GM19463 (cell line): ENCODE measurements at regions not wholly inside any gene's neighbourhood (a gene's known extent, or its start where the extent isn't known, plus 50 kb on each side); places are given as distances from the start of the nearest gene placed in this dataset.

Source experiments
- ATAC-seq: cut with Tn5 transposase; IDR thresholded peaks from one replicate; pipeline ENCODE4 v1.9.1; 2021; ENCODE audit warnings: mild to moderate bottlenecking, moderate library complexity; ENCODE audit not compliant: unreplicated experiment

DNA sequence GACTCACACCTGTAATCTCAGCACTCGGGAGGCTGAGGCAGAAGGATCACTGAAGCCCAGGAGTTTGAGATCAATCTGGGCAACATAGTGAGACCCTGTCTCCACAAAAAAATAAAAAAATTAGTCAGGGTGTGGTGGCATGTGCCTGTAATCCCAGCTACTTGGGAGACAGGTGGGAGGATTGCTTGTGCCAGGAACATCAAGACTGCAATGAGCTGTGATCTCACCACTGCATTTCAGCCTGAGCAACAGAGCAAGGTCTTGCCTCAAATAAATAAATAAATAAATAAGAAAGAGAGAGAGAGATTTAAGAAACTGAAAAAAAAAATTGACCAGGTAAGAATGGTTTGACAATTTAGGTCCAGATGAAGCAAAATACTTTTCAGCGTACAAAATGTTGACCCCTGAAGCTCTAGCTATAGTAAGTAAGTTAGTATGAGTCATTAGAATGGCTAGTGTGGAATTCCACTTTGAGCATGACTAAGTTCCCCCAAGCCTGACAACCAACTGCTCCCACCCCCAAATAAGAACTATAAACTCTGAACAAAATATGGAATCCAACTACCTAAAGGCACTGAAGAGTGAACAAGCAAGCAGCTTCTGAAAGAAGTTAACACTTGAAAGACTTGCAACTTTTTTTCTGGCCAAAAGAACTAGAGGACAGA, 217.8 kb upstream of the TLE4 start:
- ATAC-seq: no peak

DNA sequence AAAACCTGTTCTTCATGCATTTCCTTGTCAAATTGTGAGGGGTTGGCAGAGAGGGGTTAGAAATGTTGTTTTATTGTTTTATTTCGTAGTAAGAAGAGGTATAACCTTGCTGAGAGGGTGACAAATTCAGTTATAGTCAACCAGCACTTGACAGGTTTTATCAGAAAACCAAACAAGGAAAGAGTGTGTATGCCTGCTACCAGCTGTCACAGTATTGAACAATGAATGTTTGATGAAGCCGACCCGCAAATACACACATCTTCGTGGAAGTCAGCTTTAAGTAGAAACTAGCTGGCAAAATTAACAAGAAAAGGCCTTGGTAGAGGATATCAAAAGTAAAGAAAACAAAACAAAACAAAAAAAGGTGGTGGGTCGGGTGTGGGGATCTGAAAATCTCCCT, 214.6 kb upstream of the TLE4 start:
- no peak for ATAC-seq

DNA sequence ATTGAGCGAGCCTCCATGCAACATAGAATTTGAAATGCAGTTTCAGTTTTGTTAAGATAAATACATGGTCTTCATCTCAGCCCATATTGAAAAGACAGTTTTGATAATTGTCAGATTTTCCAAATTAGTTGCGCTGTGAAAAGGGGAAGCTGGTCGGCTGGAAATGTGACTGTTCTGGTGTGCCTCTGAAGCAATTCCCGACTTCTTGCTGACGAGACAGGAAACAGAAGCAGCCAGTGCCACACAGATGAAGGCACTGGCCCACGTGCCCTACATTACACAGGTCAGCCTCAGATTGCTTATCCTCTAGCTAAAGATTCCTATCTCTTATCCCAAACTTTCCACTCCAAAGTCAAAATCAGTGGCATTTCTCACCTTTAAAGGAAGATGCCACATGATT, 214.1 kb upstream of the TLE4 start:
- ATAC-seq: no peak

DNA sequence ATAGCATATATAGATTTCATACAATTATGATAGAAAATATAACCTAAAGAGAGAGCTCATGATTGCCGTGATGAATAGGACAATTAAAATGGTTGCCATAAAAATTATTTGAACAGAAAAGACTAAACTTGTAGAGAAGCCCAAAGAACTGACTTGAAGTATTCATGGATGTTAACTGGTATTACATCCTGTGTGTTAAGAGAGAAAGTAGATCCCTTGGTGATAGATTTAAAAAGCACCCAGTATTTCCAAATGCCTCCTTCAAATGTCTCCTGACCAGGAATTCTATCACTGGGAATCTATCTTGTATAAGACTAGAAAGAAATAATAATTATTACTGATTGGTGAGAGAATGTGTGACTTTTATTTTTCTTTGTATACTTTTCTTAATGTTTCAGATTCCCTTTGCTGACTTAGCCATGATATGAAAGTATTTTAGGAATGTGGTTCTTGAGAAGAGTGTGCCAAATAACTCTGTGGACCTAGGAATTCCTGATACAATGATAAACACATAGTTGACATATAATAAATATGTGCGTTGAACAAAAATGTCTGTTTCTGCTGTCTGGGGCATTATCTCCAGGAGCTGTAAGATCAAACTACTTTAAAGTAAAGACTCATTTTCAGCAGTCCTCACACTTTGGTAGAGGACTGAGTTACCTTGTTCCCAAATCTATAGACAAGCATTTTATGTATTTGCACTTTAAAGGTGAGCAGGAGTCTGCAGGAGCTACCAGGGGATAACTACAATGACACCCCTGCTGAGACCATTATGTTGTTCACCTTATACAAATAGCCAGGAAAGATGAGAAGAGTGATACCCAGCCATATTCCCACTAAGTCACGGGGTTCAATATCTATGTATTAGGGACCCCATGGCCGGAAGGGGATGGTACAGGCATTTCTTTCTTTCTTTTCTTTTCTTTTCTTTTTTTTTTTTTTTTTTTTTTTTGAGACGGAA, 211.1 kb upstream of the TLE4 start:
- ATAC-seq: no peak

DNA sequence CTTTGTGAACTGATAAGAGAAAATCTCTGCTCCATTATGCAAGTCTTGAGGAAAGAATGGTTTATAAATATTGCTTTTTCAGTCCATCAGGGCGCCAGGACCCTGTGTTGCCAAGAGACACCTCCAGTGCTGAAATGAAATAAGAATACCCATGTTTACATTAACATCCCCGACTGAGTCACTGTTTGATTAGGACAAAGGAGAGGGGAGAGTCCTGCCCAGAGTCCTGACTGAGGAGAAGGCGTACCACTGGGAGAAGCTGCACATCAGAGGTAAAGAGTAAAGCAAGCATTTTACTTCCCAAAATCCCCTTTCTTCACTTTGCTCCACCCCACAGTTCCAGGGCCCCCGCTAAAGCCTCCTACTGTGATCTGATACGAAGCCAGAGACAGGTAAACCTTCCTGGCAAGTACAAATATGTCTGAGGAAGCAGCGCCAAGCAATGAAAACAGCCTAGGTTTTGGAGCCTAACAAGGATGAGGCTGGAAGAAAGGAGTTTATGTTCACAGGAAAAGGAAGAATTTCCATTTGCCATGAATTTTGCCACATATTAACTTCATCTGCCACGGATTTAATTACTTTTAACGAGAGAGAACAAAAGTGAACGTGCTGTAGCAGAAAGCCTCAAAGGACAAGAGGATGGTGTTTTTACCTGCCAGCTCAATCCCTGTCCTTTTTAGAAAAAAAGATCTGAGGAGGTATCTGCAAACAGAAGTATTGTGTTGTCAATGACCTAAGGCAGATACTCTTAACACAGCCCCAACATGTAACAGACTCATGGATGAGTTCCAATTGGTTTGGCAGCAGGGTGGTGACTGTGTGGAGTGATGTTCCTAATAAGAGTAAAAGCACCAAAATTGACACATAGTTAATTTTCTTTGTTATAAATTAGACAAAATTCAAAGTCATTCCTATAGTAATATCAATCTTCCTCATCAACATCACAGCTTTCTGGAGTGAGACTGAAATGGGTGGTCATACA, 209.4 kb upstream of the TLE4 start:
- ATAC-seq: no peak

DNA sequence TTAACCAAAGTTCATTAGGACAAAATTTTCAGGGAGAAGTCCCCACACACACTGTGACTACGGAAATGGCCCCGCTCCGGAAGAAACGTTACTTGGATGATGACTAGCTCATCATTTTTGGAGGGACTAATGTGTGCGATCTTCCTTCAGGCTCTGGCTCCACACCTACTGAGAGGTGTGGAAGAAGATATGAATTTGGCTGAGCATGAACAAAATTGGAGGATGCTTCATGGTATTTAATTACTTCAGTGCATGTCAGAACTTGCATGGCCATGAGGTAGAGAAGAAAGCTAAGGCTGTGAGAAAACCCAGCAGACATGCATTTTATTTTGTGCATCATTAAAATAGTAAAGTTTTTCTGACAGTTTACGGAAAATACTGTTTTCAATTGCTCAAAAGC, 202.1 kb upstream of the TLE4 start:
- no peak for ATAC-seq

DNA sequence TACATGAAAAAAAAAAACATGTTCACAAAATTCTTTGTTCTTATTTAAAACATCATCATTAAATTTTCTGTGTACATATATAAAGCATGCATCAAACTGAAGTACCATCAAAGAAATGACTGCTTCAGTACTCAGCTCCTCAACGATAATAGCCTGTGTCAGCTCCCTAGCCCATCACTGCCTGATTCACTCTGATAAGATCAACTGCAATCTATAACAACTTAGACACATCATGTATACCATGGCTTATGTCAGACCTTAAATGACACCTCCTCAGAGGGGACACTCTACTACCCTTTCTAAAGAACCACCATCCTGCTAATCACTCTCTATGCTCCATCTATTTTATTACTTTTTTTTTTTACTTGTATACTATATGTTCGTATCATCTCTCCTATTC, 200.5 kb upstream of the TLE4 start:
- ATAC-seq: no peak

DNA sequence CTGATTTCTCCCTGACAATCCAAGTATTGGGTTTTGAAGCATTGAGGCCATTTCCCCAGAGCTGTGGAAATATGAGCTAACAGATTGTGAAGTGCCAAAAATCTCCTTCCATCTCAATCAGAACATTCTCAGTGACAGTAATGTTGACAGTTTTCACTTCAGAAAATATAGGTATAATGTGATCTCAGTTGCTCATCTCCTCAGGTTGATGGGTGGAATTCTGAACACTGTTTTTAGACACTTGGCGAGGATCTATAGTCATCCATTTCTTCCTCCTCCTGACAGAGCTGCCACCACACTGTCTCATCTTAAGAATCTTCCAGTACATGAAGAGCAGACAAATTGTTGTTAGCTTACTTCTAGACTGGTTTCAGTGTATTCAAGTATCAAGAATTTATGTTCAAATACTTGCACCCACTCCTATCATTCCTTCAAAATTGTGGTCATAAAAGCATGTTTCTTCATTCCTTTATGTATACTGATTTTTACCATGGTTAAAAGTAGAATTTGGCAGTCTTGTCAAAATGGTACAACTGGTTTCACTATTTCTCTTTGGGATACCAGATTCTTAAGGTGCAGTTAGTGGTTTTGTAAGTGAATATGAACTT, 199.7 kb upstream of the TLE4 start:
- no peak for ATAC-seq

DNA sequence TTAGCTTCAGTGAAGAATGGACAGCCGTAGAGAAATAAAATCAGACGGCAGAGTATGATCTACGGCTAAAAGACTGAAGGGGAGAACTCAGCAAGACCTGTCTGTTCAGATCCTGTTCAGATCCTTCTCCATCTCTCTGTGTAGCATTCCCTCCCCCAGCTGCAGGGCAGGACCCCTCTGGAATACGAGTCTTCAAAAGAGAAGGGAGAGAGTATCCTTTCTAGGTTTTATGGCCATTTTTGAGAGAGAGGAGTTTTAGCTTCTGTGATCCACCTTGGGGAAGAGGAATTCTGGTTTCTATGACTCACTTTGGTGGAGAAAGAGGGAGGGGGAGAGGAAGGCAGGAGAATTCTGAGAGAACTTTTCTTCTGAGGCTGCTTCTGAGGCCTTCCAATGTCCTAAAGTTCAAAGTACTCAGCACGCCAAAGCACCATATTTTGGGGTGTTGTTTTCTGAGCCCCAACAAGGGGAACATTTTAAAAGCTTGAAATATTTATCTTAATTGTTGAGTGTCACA, 194.4 kb upstream of the TLE4 start:
- ATAC-seq: no peak

DNA sequence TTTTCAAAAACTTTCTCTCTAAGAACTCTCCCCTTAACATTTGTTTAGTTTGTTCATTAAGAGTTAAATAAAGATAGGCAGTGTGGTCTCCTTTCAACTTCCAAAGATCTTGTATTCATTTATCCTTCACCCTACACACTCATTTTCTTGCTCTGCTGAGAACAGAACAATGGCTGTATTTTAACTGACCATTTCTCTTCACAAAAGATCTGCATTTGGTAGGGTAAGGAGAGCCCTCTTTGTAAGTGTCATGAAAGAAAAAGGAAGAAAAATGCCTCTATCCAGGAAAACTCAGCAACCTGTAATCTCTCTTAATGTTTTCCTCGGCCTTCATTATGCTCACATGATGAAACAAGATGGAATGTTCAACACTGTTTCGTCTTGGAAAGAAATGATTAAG, 193.7 kb upstream of the TLE4 start:
- ATAC-seq: no peak

DNA sequence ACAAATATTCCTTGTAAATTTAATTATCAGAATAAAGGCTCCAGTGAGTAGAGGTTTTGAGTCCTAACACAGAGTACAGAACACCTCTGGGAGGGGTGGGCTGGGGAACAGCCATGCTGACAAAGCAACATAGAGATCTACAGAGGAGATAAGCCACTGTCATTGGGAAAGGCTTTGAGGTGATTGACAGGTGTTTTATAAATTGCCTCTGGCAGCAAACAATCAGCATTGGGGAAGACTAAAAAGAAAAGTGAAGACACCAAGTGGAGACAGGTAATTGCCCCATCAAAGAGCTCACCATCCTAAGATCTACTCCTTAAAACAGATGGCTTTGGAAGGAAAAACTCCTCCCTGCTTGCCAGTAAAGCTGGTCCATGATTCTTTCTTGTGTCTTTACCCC, 189.7 kb upstream of the TLE4 start:
- no peak for ATAC-seq

DNA sequence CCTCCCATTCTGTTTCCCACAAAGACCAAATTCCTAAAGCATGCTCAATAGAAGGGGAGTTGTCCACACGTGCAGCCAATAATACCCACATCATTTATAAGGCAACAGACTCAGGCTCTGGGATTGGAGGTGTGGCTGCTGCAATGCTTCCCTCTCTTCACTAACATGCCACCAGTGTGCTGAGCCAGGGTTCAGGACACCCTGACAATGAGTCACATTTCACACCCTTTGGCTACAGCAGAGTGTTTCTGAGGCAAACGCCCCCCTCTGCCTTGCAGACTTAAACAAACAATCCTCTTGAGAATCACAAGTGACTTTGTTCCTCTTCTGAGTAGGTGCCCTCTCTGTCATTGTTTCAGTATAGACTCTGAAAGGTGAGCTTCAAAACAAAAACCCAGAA, 189.3 kb upstream of the TLE4 start:
- no peak for ATAC-seq

DNA sequence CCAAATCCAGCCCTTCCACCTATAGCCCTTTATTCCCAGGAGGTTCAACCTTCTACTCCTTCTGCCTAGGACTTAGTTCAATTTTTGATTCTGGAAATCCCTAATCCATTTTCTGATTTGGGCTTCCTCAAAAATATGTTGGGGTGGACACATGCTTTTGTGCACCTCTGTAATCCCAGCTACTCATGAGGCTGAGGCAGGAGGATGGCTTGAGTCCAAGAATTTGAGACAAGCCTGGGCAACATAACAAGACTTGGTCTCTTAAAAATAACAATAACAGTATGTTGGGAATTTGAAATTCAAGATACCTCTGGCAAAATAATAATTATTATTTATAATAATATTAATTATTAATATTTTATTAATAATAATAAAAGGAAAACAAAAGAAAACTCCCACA, 188.7 kb upstream of the TLE4 start:
- ATAC-seq: no peak

DNA sequence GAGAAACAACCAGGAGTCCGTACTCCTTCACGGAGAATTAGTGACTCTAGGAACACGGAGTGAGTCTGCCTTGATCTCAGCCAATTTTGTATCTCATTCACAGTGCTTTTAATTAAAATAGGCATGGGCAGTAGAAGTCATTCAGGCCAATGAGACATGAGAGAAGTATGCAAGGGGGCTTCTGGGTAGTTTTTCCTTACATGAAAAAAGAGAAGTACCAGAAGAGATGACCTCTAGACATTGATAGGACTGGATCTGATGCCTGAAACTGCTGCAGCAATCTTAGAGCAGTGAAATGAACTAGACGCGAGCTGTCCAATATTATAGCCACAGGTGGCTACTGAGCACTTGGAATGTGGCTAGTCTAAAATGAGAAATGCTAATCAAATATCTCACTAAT, 187.7 kb upstream of the TLE4 start:
- no peak for ATAC-seq

DNA sequence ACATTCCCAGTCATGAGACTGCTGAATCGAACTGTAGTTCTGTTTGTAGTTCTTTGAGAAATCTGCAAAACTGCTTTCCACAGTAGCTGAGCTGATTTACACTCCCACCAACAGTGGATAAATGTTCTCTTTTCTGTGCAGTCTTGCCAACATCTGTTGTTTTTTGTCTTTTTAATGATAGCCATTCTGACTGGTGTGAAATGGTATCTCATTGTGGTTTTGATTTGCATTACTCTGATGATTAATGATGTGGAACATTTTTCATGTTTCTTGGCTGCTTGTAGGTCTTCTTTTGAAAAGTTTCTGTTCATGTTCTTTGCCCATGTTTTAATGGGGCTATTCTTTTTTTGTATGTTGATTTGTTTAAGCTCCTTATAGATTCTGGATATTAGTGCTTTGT, 187.3 kb upstream of the TLE4 start:
- ATAC-seq: no peak

DNA sequence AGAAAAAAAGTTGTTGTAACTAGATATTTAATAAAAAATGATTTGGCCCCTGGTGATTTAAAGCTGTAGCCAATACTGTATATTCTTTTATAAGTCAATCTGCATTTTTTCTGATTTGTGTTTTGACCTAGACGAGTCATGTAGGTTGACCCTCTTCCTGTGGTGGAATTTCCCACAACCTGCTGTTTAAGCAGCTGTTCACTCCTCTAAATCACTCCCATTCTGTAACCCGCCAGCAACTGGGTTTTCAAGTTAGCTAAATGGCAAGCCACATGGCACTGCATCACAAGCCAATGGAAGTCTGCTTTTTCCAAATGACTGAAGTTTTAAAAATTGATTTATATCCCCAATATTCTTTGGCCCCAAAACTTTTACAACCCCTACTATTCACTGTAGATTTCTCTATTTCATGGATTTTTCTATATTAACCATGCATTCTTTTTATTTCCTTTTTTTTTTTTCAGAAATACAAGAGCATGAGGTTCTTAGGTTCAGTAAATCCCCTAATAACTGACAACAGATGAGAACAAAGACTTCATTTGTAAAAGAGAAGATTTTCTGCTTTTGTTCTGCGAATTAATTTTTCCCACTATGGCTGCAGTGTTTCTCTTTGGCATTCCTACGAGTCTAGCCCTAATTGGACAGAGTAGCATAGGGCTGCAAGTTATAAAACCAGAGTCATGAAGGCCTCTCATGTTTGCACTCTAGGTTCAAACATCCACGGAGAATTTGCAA, 184.5 kb upstream of the TLE4 start:
- ATAC-seq: no peak

DNA sequence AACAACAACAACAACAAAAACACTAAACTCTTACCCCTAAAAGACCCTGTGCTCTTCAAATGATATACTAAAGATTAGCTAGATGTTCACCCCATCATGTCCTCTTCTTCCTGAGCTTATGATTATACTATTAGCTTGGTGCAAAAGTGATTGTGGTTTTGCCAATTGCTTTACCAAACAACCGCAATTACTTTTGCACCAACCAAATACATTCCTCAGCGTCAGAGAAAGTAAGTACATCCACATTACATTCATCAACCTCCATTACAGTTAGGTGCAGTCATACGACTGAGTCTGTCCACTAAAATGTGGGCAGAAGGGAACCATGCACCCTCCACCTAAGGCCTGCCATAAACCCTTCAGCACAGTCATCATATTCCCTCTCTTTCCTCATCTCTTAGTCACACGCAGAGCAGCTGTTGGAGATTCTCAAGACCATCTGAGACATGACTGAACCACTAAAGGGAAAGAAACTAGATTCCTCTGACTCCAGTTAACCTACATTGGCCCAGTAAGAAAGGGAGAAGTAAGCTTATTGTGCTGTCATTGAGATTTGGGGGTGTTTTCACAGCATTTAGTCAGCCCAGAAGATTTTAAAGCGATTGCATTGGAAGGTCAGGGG, 181.6 kb upstream of the TLE4 start:
- ATAC-seq: no peak

DNA sequence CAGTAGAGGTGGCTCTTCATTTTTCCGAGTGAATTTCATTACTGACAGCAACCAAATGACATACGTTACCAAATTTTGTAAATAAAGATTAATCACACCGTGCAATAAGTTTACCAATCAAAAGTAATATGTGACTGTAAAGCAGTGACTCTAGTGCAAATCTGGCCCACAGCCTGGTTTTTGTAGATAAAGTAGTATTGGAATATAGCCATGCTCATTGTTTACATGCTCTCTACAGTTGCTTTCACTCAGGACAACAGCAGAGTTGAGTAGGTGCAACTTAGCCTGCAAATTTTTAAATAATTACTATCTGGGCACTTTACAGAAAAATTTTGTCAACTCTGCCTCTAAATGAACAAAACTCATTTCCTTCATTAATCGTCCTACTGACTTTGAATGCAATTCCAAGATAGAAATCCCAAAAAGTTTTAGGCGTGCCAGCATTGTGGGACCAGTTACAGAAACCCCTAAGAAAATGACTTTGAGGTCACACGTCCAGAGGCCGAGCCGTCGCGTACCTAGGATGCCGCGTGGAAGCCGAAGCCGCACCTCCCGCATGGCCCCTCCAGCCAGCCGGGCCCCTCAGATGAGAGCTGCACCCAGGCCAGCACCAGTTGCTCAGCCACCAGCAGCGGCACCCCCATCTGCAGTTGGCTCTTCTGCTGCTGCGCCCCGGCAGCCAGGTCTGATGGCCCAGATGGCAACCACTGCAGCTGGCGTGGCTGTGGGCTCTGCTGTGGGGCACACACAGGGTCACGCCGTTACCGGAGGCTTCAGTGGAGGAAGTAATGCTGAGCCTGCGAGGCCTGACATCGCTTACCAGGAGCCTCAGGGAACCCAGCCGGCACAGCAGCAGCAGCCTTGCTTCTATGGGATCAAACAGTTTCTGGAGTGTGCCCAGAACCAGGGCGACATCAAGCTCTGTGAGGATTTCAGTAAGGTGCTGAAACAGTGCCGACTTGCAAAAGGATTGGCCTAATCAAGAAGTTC, 180.7 kb upstream of the TLE4 start:
- no peak for ATAC-seq
